H9 (cell line): ENCODE measurements at regions not wholly inside any gene's neighbourhood (a gene's known extent, or its start where the extent isn't known, plus 50 kb on each side); places are given as distances from the start of the nearest gene placed in this dataset.

ENCODE experiments used
- DNase-seq: peaks from one replicate; pipeline ENCODE4 v3.0.0-alpha.2; 2017
- H2AFZ ChIP-seq: one replicate; pipeline ENCODE4 v1.6.1; 2013; ENCODE audit warnings: mild to moderate bottlenecking, low read length, control low read depth, moderate library complexity
- H2AK5ac ChIP-seq: 2 replicates; pipeline ENCODE4 v1.6.1; 2013; ENCODE audit warnings: low read length, control low read depth, mixed read lengths; ENCODE audit not compliant: insufficient read length
- H2BK120ac ChIP-seq: one replicate; pipeline ENCODE4 v1.6.1; 2013; ENCODE audit warnings: low read depth, mild to moderate bottlenecking, low read length, control low read depth, inconsistent platforms; ENCODE audit not compliant: poor library complexity, severe bottlenecking
- H2BK12ac ChIP-seq: 2 replicates; pipeline ENCODE4 v1.6.1; 2013; ENCODE audit warnings: low read length, control low read depth, mixed read lengths, low read depth; ENCODE audit not compliant: insufficient read length
- H2BK15ac ChIP-seq: 2 replicates; pipeline ENCODE4 v1.6.1; 2013; ENCODE audit warnings: low read depth, low read length, control low read depth
- H2BK20ac ChIP-seq: one replicate; pipeline ENCODE4 v1.6.1; 2013; ENCODE audit warnings: low read depth, mild to moderate bottlenecking, low read length, control low read depth, inconsistent platforms; ENCODE audit not compliant: poor library complexity, severe bottlenecking
- H2BK5ac ChIP-seq: 2 replicates; pipeline ENCODE4 v1.6.1; 2013; ENCODE audit warnings: low read length, control low read depth, mixed read lengths; ENCODE audit not compliant: insufficient read length
- H3K14ac ChIP-seq: 2 replicates; pipeline ENCODE4 v1.6.1; 2013; ENCODE audit warnings: low read length, control low read depth; ENCODE audit not compliant: insufficient read depth
- H3K18ac ChIP-seq: 2 replicates; pipeline ENCODE4 v1.6.1; 2013; ENCODE audit warnings: low read depth, mild to moderate bottlenecking, mixed read lengths, low read length, control low read depth; ENCODE audit not compliant: insufficient read length
- H3K23ac ChIP-seq: 2 replicates; pipeline ENCODE4 v1.6.1; 2013; ENCODE audit warnings: low read length, control low read depth, mixed read lengths, low read depth; ENCODE audit not compliant: insufficient read length
- H3K23me2 ChIP-seq: 2 replicates; pipeline ENCODE4 v1.6.1; 2013; ENCODE audit warnings: low read depth, mild to moderate bottlenecking, mixed read lengths, low read length, control low read depth; ENCODE audit not compliant: insufficient read length, poor library complexity, severe bottlenecking
- H3K27ac ChIP-seq: 2 replicates; pipeline ENCODE4 v1.5.1; 2013; ENCODE audit warnings: low read length, control low read depth, mixed read lengths, low read depth; ENCODE audit not compliant: insufficient read length
- H3K27me3 ChIP-seq: 2 replicates; pipeline ENCODE4 v1.6.1; 2013; ENCODE audit warnings: low read length, control low read depth, inconsistent platforms; ENCODE audit not compliant: insufficient read depth
- H3K4ac ChIP-seq: 2 replicates; pipeline ENCODE4 v1.6.1; 2013; ENCODE audit warnings: low read depth, mild to moderate bottlenecking, control low read depth, inconsistent platforms, low read length, moderate library complexity
- H3K4me1 ChIP-seq: 2 replicates; pipeline ENCODE4 v1.6.1; 2013; ENCODE audit warnings: low read length, control low read depth, inconsistent platforms; ENCODE audit not compliant: insufficient read depth
- H3K4me2 ChIP-seq: 2 replicates; pipeline ENCODE4 v1.6.1; 2013; ENCODE audit warnings: low read length, control low read depth, mixed read lengths; ENCODE audit not compliant: insufficient read length, insufficient read depth
- H3K56ac ChIP-seq: 2 replicates; pipeline ENCODE4 v1.6.1; 2013; ENCODE audit warnings: low read depth, mild to moderate bottlenecking, mixed read lengths, low read length, control low read depth; ENCODE audit not compliant: insufficient read length
- H3K79me1 ChIP-seq: 2 replicates; pipeline ENCODE4 v1.6.1; 2013; ENCODE audit warnings: low read depth, mild to moderate bottlenecking, moderate library complexity, low read length, control low read depth, inconsistent platforms; ENCODE audit not compliant: insufficient read depth, poor library complexity, severe bottlenecking
- H3K79me2 ChIP-seq: 2 replicates; pipeline ENCODE4 v1.6.1; 2013; ENCODE audit warnings: low read length, control low read depth, inconsistent platforms; ENCODE audit not compliant: insufficient read depth
- H3K9ac ChIP-seq: 2 replicates; pipeline ENCODE4 v1.6.1; 2013; ENCODE audit warnings: low read length, control low read depth, mixed read lengths; ENCODE audit not compliant: insufficient read length; ENCODE audit errors: extremely low read depth
- H3K9me3 ChIP-seq: one replicate; pipeline ENCODE4 v1.6.1; 2013; ENCODE audit warnings: low read depth, low read length, inconsistent platforms; ENCODE audit not compliant: control insufficient read depth
- H3T11ph ChIP-seq: one replicate; pipeline ENCODE4 v1.6.1; 2013; ENCODE audit warnings: mild to moderate bottlenecking, low read length, control low read depth, inconsistent platforms
- H4K20me1 ChIP-seq: one replicate; pipeline ENCODE4 v1.6.1; 2013; ENCODE audit not compliant: control insufficient read depth, insufficient read length, insufficient read depth
- H4K5ac ChIP-seq: 2 replicates; pipeline ENCODE4 v1.6.1; 2013; ENCODE audit warnings: low read depth, mild to moderate bottlenecking, mixed read lengths, low read length, control low read depth; ENCODE audit not compliant: insufficient read length
- H4K8ac ChIP-seq: replicated peaks from 2 replicates; pipeline ENCODE4 v1.6.1; 2013; ENCODE audit warnings: low read length, control low read depth, mixed read lengths, low read depth; ENCODE audit not compliant: insufficient read length
- H4K91ac ChIP-seq: 2 replicates; pipeline ENCODE4 v1.6.1; 2013; ENCODE audit warnings: low read depth, mild to moderate bottlenecking, moderate library complexity, mixed read lengths, low read length, control low read depth; ENCODE audit not compliant: insufficient read length
- H3K27ac Mint-ChIP-seq, 3 experiments: 2 replicates in 2 of 3; 3 replicates in 1 of 3; pipeline ENCODE4 v1.8.0; 2020 to 2021; ENCODE audit warnings: mixed read lengths in 3 of 3, mild to moderate bottlenecking in 1 of 3, moderate library complexity in 1 of 3
- H3K27me3 Mint-ChIP-seq: 2 replicates; pipeline ENCODE4 v1.8.0; 2021; ENCODE audit warnings: low read depth, mild to moderate bottlenecking, moderate library complexity, mixed read lengths
- H3K36me3 Mint-ChIP-seq, 3 experiments: 2 replicates in 2 of 3; 3 replicates in 1 of 3; pipeline ENCODE4 v1.8.0; 2020 to 2021; ENCODE audit warnings: low read depth in 3 of 3, mixed read lengths in 3 of 3; ENCODE audit not compliant: insufficient read depth in 1 of 3
- H3K4me1 Mint-ChIP-seq, 2 experiments: 2 replicates each; pipeline ENCODE4 v1.8.0; 2020; ENCODE audit warnings: mixed read lengths in 2 of 2
- H3K4me3 Mint-ChIP-seq, 2 experiments: 2 replicates in 1 of 2; 3 replicates in 1 of 2; pipeline ENCODE4 v1.8.0; 2020 to 2021; ENCODE audit warnings: mild to moderate bottlenecking in 2 of 2, mixed read lengths in 2 of 2, moderate library complexity in 1 of 2
- H3K9me3 Mint-ChIP-seq, 2 experiments: 2 replicates in 1 of 2; 3 replicates in 1 of 2; pipeline ENCODE4 v1.8.0; 2020; ENCODE audit warnings: mild to moderate bottlenecking in 2 of 2, mixed read lengths in 2 of 2, moderate library complexity in 1 of 2
- WGBS: extraction: QIAGEN DNeasy Blood & Tissue Kit; methylation state at CpG from one replicate; pipeline ENCODE4 v1.1.7; 2013; ENCODE audit warnings: missing lambda C conversion rate, low lambda C conversion rate, mixed read lengths; ENCODE audit not compliant: insufficient read length; ENCODE audit errors: extremely low coverage; 5-methylcytosine and 5-hydroxymethylcytosine counted together
- TF ChIP-seq, protein P1 (sequence below): fragments of 200-600 bp; sonication (generic); conservative IDR thresholded peaks from 3 replicates; pipeline ENCODE4 v1.8.0; 2021; ENCODE audit warnings: antibody characterized with exemption, mild to moderate bottlenecking

DNA sequence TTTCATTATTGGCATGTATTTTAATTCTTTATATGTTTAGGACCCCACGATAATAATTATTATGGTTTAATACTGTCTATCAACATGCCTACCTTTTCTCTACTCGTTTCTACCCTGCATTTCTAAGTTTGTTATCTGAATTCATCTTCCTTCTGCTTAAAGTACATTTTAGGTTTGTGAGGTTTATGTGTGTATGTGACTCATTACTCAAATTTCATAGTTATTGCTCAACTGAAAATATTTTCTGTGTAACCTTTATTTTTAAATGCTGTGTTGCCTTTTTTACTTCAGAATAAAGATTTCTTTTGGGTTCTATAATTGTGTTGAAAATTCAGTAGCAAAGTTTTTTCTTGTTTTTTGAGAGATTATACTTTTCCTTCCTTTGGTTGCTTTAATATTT is 933.9 kb upstream of the LRRTM1 start:
- Histone ChIP-seq H3K79me2 (no peaks in the 10 kb centered on the region), H3K79me1 (no peaks in the 10 kb centered on the region), H2BK15ac (no peak overlapping the region), H3K4ac (no peak overlapping the region), H3K56ac (no peak overlapping the region), H3T11ph (no peak overlapping the region), H2AFZ (no peak overlapping the region), H3K18ac (no peak overlapping the region), H3K23me2 (no peaks in the 10 kb centered on the region), H4K91ac (no peak overlapping the region), H3K4me2 (no peak overlapping the region), H2AK5ac (no peak overlapping the region), H2BK20ac (no peak overlapping the region), H2BK5ac (no peak overlapping the region), H4K5ac (no peak overlapping the region), H2BK120ac (no peak overlapping the region), H4K8ac (no peak overlapping the region), H3K4me1 (no peaks in the 10 kb centered on the region), H3K9me3 (no peaks in the 10 kb centered on the region), H3K27ac (no peak overlapping the region), H3K27me3 (no peaks in the 10 kb centered on the region), H3K9ac (no peak overlapping the region), H3K14ac (no peak overlapping the region), H4K20me1 (no peaks in the 10 kb centered on the region), H3K23ac (no peak overlapping the region), H2BK12ac (no peak overlapping the region)
- Mint-ChIP-seq H3K27ac (no peak overlapping the region), H3K4me1 (no peaks in the 10 kb centered on the region), H3K9me3 (no peaks in the 10 kb centered on the region), H3K36me3 (no peaks in the 10 kb centered on the region), H3K27me3 (no peaks in the 10 kb centered on the region; the same call in none of the 2 replicates), H3K4me3 (no peak overlapping the region)
- DNase-seq = no peak
- TF ChIP-seq, protein P1, sequence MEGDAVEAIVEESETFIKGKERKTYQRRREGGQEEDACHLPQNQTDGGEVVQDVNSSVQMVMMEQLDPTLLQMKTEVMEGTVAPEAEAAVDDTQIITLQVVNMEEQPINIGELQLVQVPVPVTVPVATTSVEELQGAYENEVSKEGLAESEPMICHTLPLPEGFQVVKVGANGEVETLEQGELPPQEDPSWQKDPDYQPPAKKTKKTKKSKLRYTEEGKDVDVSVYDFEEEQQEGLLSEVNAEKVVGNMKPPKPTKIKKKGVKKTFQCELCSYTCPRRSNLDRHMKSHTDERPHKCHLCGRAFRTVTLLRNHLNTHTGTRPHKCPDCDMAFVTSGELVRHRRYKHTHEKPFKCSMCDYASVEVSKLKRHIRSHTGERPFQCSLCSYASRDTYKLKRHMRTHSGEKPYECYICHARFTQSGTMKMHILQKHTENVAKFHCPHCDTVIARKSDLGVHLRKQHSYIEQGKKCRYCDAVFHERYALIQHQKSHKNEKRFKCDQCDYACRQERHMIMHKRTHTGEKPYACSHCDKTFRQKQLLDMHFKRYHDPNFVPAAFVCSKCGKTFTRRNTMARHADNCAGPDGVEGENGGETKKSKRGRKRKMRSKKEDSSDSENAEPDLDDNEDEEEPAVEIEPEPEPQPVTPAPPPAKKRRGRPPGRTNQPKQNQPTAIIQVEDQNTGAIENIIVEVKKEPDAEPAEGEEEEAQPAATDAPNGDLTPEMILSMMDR = no peak
- no CpG with 5 or more reads among the region's 2 CpGs for WGBS
